Aorta (tissue), 5 donors: ENCODE measurements at regions not wholly inside any gene's neighbourhood (a gene's known extent, or its start where the extent isn't known, plus 50 kb on each side); places are given as distances from the start of the nearest gene placed in this dataset.
A peak's percentile ranks its signal among the peaks of the same experiment; 100 is the strongest.

Experiments used
- ATAC-seq: fragments of 200-7000 bp; cut with Tn5 transposase; one replicate; pipeline ENCODE4 v1.9.1; 2022; ENCODE audit warnings: moderate library complexity; ENCODE audit not compliant: low FRiP score
- DNase-seq, 2 donors: peaks; one replicate each; pipeline ENCODE4 v3.0.0-alpha.2; 2020
- H3K27ac ChIP-seq, 2 donors: one replicate each; pipeline ENCODE4 v1.5.1; 2013; ENCODE audit warnings: low read length in 2 of 2, mild to moderate bottlenecking in 2 of 2, moderate library complexity in 2 of 2, control low read depth in 1 of 2, inconsistent platforms in 1 of 2, low read depth in 1 of 2
- H3K27me3 ChIP-seq, 2 donors: one replicate each; pipeline ENCODE4 v1.6.1; 2013; ENCODE audit warnings: control low read depth in 1 of 2, low read length in 1 of 2, mild to moderate bottlenecking in 1 of 2, moderate library complexity in 1 of 2; ENCODE audit not compliant: insufficient read depth in 2 of 2, control insufficient read depth in 1 of 2
- H3K36me3 ChIP-seq, 2 donors: one replicate each; pipeline ENCODE4 v1.6.1; 2013; ENCODE audit warnings: control low read depth in 1 of 2, low read length in 1 of 2, mild to moderate bottlenecking in 1 of 2; ENCODE audit not compliant: insufficient read depth in 2 of 2, control insufficient read depth in 1 of 2
- H3K4me1 ChIP-seq, 2 donors: one replicate each; pipeline ENCODE4 v1.6.1; 2013; ENCODE audit warnings: low read length in 2 of 2, control low read depth in 1 of 2, mild to moderate bottlenecking in 1 of 2, moderate library complexity in 1 of 2; ENCODE audit not compliant: insufficient read depth in 2 of 2, control insufficient read depth in 1 of 2
- H3K4me3 ChIP-seq, 2 donors: one replicate each; pipeline ENCODE4 v1.5.1; 2013; ENCODE audit warnings: low read length in 2 of 2, control low read depth in 1 of 2, mild to moderate bottlenecking in 1 of 2
- H3K9me3 ChIP-seq: one replicate; pipeline ENCODE4 v1.6.1; 2013; ENCODE audit warnings: mild to moderate bottlenecking, low read length; ENCODE audit not compliant: control insufficient read depth
- WGBS, 2 donors: extraction: QIAGEN DNeasy Blood & Tissue Kit; methylation state at CpG; one replicate each; pipeline ENCODE4 v1.1.7; 2013; 5-methylcytosine and 5-hydroxymethylcytosine counted together
- intact Hi-C, 2 donors: fragments of 100-400 bp; cut with DNase I; formaldehyde crosslinking; loops; one replicate each; pipeline versions ENCODE4 v1.14.2 to v1.15.0; 2022
- donor health status: healthy with polysubstance abuse.
- donor health status: Bipolar disorder and iron deficiency.
- donor health status: DM: no; HTN: no; CAD: no.
- donor health status: DM: no; HTN: no; CAD: no.
- donor health status: DM: yes; HTN: yes; CAD: no.

DNA sequence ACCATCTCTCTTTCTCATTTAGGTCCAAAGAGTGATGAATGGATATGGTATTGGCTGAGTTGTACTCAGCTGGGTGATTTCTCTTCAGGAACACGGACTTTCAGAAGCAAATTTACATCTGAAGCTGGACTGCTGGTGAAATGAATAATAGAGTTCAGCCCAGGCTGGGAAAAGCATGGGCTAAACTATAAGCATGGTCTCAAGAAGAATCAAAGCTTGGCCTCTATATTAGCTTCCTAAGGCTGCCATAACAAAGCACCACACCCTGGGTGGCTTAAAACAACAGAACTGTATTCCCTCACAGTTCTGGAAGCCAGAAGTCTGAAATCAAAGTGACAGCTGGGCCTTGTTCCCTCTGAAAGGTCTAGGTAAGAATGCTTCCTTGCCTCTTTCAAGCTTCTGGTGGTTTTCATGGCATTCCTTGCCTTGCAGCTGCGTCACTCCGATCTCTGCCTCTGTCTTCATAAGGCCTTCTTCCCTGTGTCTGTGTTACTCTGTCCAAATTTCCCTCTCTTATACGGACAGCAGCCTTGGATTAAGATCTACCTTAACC lies 89.8 kb upstream of the CES5A start:
- H3K27me3 ChIP-seq = no peaks in the 10 kb centered on the region
- H3K4me1 ChIP-seq = no peaks in the 10 kb centered on the region
- intact Hi-C loops = no loop called here
- H3K27ac ChIP-seq = no peak overlapping the region
- no peak overlapping the region for H3K4me3 ChIP-seq
- 52 to 62% methylated on average over 4 of the region's 4 CpGs for WGBS, 2 donors
- DNase-seq (no peak), ATAC-seq (no peak)
- H3K36me3 ChIP-seq = no peaks in the 10 kb centered on the region
- peaks cover 5% of the 10 kb centered on the region for H3K9me3 ChIP-seq

DNA sequence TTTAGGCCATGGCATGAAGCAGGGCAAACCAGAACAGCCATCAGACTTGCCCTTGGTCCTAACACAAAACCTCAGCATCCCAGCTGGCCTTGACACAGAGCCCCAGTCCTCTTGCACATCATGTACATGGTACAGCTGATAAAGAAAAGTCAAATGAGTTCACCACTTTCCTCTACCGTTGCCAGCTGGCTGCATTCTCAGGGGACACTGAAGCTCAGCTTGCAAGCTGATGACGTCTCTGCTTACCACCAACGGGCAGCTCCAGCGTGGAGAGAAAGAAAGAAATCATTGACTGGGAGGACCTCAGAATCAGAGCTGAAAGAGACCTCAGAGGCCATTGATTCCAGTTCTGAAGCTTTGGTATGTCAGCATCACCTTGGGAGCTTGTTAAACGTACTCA lies 80.7 kb upstream of the CES5A start:
- no peaks in the 10 kb centered on the region for H3K27me3 ChIP-seq
- intact Hi-C loops = no loop called here
- H3K4me3 ChIP-seq = no peak overlapping the region
- WGBS, 2 donors = 31% methylated on average over 5 of the region's 5 CpGs
- H3K4me1 ChIP-seq = no peaks in the 10 kb centered on the region
- no peaks in the 10 kb centered on the region for H3K36me3 ChIP-seq
- H3K9me3 ChIP-seq = peaks cover 4% of the 10 kb centered on the region
- no peak overlapping the region for H3K27ac ChIP-seq
- ATAC-seq = no peak
- no peak for DNase-seq

DNA sequence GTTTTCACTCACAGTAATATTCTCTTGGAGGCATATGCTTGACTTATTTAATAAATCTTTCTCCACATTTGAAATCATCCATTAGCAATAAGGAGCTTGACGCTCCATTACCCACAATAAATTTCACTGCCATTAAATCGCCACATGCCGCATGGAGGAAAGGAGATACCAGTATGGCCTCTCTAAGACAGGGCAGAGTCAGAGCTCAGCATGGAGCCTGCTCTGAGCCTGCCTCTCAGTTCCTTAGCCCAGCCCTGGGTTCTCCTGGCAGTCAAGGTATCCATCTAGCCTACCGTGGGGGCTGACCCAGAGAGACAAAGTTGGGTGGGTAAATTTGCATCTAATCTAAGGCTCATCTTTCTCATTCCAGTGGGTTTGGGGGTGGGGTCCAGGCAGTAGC lies 80.3 kb upstream of the CES5A start:
- DNase-seq (no peak), ATAC-seq (no peak)
- Histone ChIP-seq H3K9me3 (peaks cover 4% of the 10 kb centered on the region), H3K27me3 (no peaks in the 10 kb centered on the region), H3K36me3 (no peaks in the 10 kb centered on the region), H3K4me3 (no peak overlapping the region), H3K4me1 (no peaks in the 10 kb centered on the region), H3K27ac (no peak overlapping the region)
- intact Hi-C loops = no loop called here
- 47 to 67% methylated on average over 4 of the region's 4 CpGs for WGBS, 2 donors

GRCh38 chr16:55954906-55955305 lies 79.7 kb upstream of the CES5A start:
- DNase-seq (no peak), ATAC-seq (no peak)
- H3K27me3 ChIP-seq = no peaks in the 10 kb centered on the region
- peaks cover 3% of the 10 kb centered on the region for H3K9me3 ChIP-seq
- 44 to 57% methylated on average over 2 of the region's 2 CpGs for WGBS, 2 donors
- no peak overlapping the region for H3K4me3 ChIP-seq
- H3K36me3 ChIP-seq = no peaks in the 10 kb centered on the region
- no peak overlapping the region for H3K27ac ChIP-seq
- intact Hi-C loops = no loop called here
- H3K4me1 ChIP-seq = no peaks in the 10 kb centered on the region

- 28 to 30% methylated on average over 1 of the region's 1 CpG for WGBS, 2 donors
- Histone ChIP-seq H3K4me3 (no peak overlapping the region), H3K27ac (no peak overlapping the region), H3K36me3 (no peaks in the 10 kb centered on the region), H3K9me3 (no peaks in the 10 kb centered on the region), H3K4me1 (no peaks in the 10 kb centered on the region), H3K27me3 (no peaks in the 10 kb centered on the region)
- intact Hi-C loops = loop anchor here in 1 of 2 donors (10.0 kb wide), 1 partner anchor 245 kb away; the partner anchor contains the start of gene GNAO1
- no peak for DNase-seq
- ATAC-seq = no peak
These were observed 74.3 kb upstream of the CES5A start for GRCh38 chr16:55949518-55949917.

DNA sequence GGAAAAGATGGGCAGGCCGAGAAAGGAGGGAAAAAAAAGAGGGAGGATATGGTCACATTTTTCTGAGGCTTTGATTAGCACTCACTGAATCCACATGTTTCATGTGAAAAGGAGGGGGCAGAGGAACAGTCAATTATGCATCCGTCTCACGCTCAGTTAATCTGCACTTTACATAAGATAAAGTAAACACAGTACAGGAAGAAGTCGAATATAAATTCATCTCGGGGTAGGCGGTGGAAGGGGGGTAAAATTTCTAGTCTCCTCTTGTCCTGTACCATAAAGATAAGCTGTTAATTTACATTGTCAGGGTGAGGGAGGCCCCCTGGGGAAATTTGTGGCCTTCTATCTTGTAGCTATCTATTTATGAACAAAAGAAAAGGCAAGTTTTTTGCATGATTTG lies 73.1 kb upstream of the CES5A start:
- Histone ChIP-seq H3K27ac (no peak overlapping the region), H3K36me3 (no peaks in the 10 kb centered on the region), H3K27me3 (no peaks in the 10 kb centered on the region), H3K9me3 (no peaks in the 10 kb centered on the region), H3K4me1 (no peaks in the 10 kb centered on the region), H3K4me3 (no peak overlapping the region)
- no peak for ATAC-seq
- 33 to 34% methylated on average over 6 of the region's 6 CpGs for WGBS, 2 donors
- intact Hi-C loops = loop anchor here in 1 of 2 donors (10.0 kb wide), 1 partner anchor 247 kb away; the partner anchor contains the start of gene GNAO1
- no peak for DNase-seq

GRCh38 chr16:55947366-55947765 lies 72.2 kb upstream of the CES5A start:
- Histone ChIP-seq H3K4me3 (no peak overlapping the region), H3K36me3 (no peaks in the 10 kb centered on the region), H3K27me3 (no peaks in the 10 kb centered on the region), H3K9me3 (no peaks in the 10 kb centered on the region), H3K27ac (no peak overlapping the region), H3K4me1 (no peaks in the 10 kb centered on the region)
- ATAC-seq (no peak), DNase-seq (no peak)
- 51 to 53% methylated on average over 1 of the region's 1 CpG for WGBS, 2 donors
- intact Hi-C loops = loop anchor here in 1 of 2 donors (10.0 kb wide), 1 partner anchor 247 kb away; the partner anchor contains the start of gene GNAO1

GRCh38 chr16:55944377-55944802 lies 69.2 kb upstream of the CES5A start:
- intact Hi-C loops = loop anchor here (1.0 to 10.0 kb wide), 4 partner anchors 250 to 413 kb away; partner anchors contain the start of gene GNAO1 (in 1 of the 2)
- ATAC-seq (peak; percentile 94), DNase-seq (peak; percentile 79 to 80)
- WGBS, 2 donors = 16 to 18% methylated on average over 8 of the region's 8 CpGs
- Histone ChIP-seq H3K36me3 (no peaks in the 10 kb centered on the region), H3K27ac (no peak overlapping the region), H3K9me3 (no peaks in the 10 kb centered on the region), H3K27me3 (no peaks in the 10 kb centered on the region), H3K4me3 (no peak overlapping the region), H3K4me1 (no peaks in the 10 kb centered on the region)

GRCh38 chr16:55943267-55943666 lies 68.1 kb upstream of the CES5A start:
- WGBS, 2 donors = 42 to 47% methylated on average over 4 of the region's 4 CpGs
- Histone ChIP-seq H3K27me3 (no peaks in the 10 kb centered on the region), H3K9me3 (no peaks in the 10 kb centered on the region), H3K4me3 (no peak overlapping the region), H3K36me3 (no peaks in the 10 kb centered on the region), H3K4me1 (no peaks in the 10 kb centered on the region), H3K27ac (no peak overlapping the region)
- no peak for DNase-seq
- intact Hi-C loops = loop anchor here in 1 of 2 donors (5.0 to 10.0 kb wide), 2 partner anchors 252 to 414 kb away; partner anchors contain the start of gene GNAO1
- ATAC-seq = no peak
